Liver (tissue), 7 donors: ENCODE measurements at regions not wholly inside any gene's neighbourhood (a gene's known extent, or its start where the extent isn't known, plus 50 kb on each side); places are given as distances from the start of the nearest gene placed in this dataset.

Source experiments
- DNase-seq: peaks from one replicate; pipeline ENCODE4 v3.0.0-alpha.2; 2017; ENCODE audit warnings: low spot score
- H3K27ac ChIP-seq, 2 donors: one replicate each; pipeline ENCODE4 v1.7.0; 2013; ENCODE audit warnings: inconsistent platforms in 2 of 2, low read length in 2 of 2, control low read depth in 1 of 2, low read depth in 1 of 2, mild to moderate bottlenecking in 1 of 2
- H3K27me3 ChIP-seq, 4 donors: one replicate each; pipeline versions ENCODE4 v1.6.1 to v1.7.0; 2013; ENCODE audit warnings: low read length in 3 of 4, inconsistent platforms in 1 of 4, mild to moderate bottlenecking in 1 of 4, moderate library complexity in 1 of 4; ENCODE audit not compliant: control insufficient read depth in 4 of 4, insufficient read depth in 4 of 4
- H3K36me3 ChIP-seq, 4 donors: one replicate each; pipeline versions ENCODE4 v1.6.1 to v1.7.0; 2013; ENCODE audit warnings: low read length in 3 of 4, mild to moderate bottlenecking in 3 of 4, low read depth in 1 of 4, moderate library complexity in 1 of 4; ENCODE audit not compliant: control insufficient read depth in 4 of 4, insufficient read depth in 3 of 4
- H3K4me1 ChIP-seq, 4 donors: one replicate each; pipeline versions ENCODE4 v1.6.1 to v1.7.0; 2013; ENCODE audit warnings: low read length in 3 of 4, mild to moderate bottlenecking in 3 of 4, moderate library complexity in 1 of 4; ENCODE audit not compliant: control insufficient read depth in 4 of 4, insufficient read depth in 4 of 4
- H3K4me3 ChIP-seq, 3 donors: one replicate each; pipeline versions ENCODE4 v1.6.1 to v1.7.0; 2013; ENCODE audit warnings: low read length in 3 of 3, control low read depth in 1 of 3, low read depth in 1 of 3, mild to moderate bottlenecking in 1 of 3
- H3K9ac ChIP-seq, 2 donors: one replicate each; pipeline ENCODE4 v1.7.0; 2013; ENCODE audit warnings: low read length in 2 of 2, mild to moderate bottlenecking in 2 of 2, moderate library complexity in 2 of 2, control low read depth in 1 of 2, low read depth in 1 of 2
- H3K9me3 ChIP-seq, 4 donors: one replicate each; pipeline versions ENCODE4 v1.6.1 to v1.7.0; 2013; ENCODE audit warnings: low read length in 3 of 4; ENCODE audit not compliant: control insufficient read depth in 4 of 4
- ATF3 ChIP-seq: IDR thresholded peaks from 2 replicates; pipeline ENCODE4 v1.6.1; 2016; ENCODE audit warnings: antibody characterized with exemption
- CTCF ChIP-seq: fragments of 150-350 bp; IDR thresholded peaks from 2 replicates; pipeline ENCODE4 v1.5.1; 2017; ENCODE audit warnings: improper control_type of control experiment, low read depth, low read length; ENCODE audit not compliant: missing input control
- EGR1 ChIP-seq, 2 donors: IDR thresholded peaks; 2 replicates each; pipeline ENCODE4 v1.6.1; 2016 to 2018; ENCODE audit warnings: antibody characterized with exemption in 2 of 2, low read depth in 2 of 2
- FOXA1 ChIP-seq: IDR thresholded peaks from 2 replicates; pipeline ENCODE4 v1.6.1; 2016; ENCODE audit warnings: antibody characterized with exemption
- FOXA2 ChIP-seq: IDR thresholded peaks from 2 replicates; pipeline ENCODE4 v1.6.1; 2016; ENCODE audit warnings: antibody characterized with exemption
- GABPA ChIP-seq, 2 donors: IDR thresholded peaks in 1 of 2; conservative IDR thresholded peaks in 1 of 2; 2 replicates each; pipeline ENCODE4 v1.6.1; 2016; ENCODE audit warnings: antibody characterized with exemption in 2 of 2, mild to moderate bottlenecking in 1 of 2, moderate library complexity in 1 of 2
- HNF4A ChIP-seq, 2 donors: conservative IDR thresholded peaks; 2 replicates each; pipeline ENCODE4 v1.6.1; 2016; ENCODE audit warnings: antibody characterized with exemption in 2 of 2, mild to moderate bottlenecking in 2 of 2
- HNF4G ChIP-seq: IDR thresholded peaks from 2 replicates; pipeline ENCODE4 v1.6.1; 2016; ENCODE audit warnings: antibody characterized with exemption
- JUND ChIP-seq, 2 donors: IDR thresholded peaks; 2 replicates each; pipeline ENCODE4 v1.6.1; 2016; ENCODE audit warnings: antibody characterized with exemption in 2 of 2
- MAX ChIP-seq: IDR thresholded peaks from 2 replicates; pipeline ENCODE4 v1.6.1; 2016; ENCODE audit warnings: antibody characterized with exemption
- NR2F2 ChIP-seq: IDR thresholded peaks from 2 replicates; pipeline ENCODE4 v1.6.1; 2016; ENCODE audit warnings: antibody characterized with exemption
- RAD21 ChIP-seq, 2 donors: IDR thresholded peaks; 2 replicates each; pipeline ENCODE4 v1.6.1; 2016; ENCODE audit warnings: antibody characterized with exemption in 2 of 2, mild to moderate bottlenecking in 2 of 2
- REST ChIP-seq: IDR thresholded peaks from 2 replicates; pipeline ENCODE4 v1.6.1; 2016; ENCODE audit warnings: antibody characterized with exemption, mild to moderate bottlenecking
- RXRA ChIP-seq, 2 donors: IDR thresholded peaks; 2 replicates each; pipeline ENCODE4 v1.6.1; 2017 to 2018; ENCODE audit warnings: antibody characterized with exemption in 2 of 2, mild to moderate bottlenecking in 1 of 2
- SP1 ChIP-seq: IDR thresholded peaks from 2 replicates; pipeline ENCODE4 v1.6.1; 2018; ENCODE audit warnings: antibody characterized with exemption, mild to moderate bottlenecking
- TAF1 ChIP-seq: conservative IDR thresholded peaks from 2 replicates; pipeline ENCODE4 v1.6.1; 2016; ENCODE audit warnings: antibody characterized with exemption, mild to moderate bottlenecking
- YY1 ChIP-seq: IDR thresholded peaks from 2 replicates; pipeline ENCODE4 v1.6.1; 2016; ENCODE audit warnings: antibody characterized with exemption, mild to moderate bottlenecking
- ZBTB33 ChIP-seq: IDR thresholded peaks from 2 replicates; pipeline ENCODE4 v1.6.1; 2016; ENCODE audit warnings: antibody characterized with exemption
- donor health status: healthy.
- donor health status: healthy.
- donor health status: healthy.
- donor health status: healthy.

GRCh38 chr12:92524489-92524888, 178.3 kb upstream of the PLEKHG7 start (continued):
- TF ChIP-seq HNF4G (no peak), EGR1 (IDR thresholded peaks at IDR 0.05; ENCODE audit: low read depth in 2 of 2) (no peak), SP1 (no peak), NR2F2 (no peak), GABPA (IDR thresholded peaks at IDR 0.05 in 1 of 2, conservative IDR thresholded peaks at IDR 0.05 in 1 of 2) (no peak), RAD21 (IDR thresholded peaks at IDR 0.05) (no peak), JUND (IDR thresholded peaks at IDR 0.05) (no peak), MAX (no peak)

- TF ChIP-seq RAD21 (IDR thresholded peaks at IDR 0.05): no peak
- TF ChIP-seq RXRA (IDR thresholded peaks at IDR 0.05): no peak
- TF ChIP-seq JUND (IDR thresholded peaks at IDR 0.05): no peak
- no peak for TF ChIP-seq ATF3
- no peak for TF ChIP-seq TAF1
- TF ChIP-seq EGR1 (IDR thresholded peaks at IDR 0.05; ENCODE audit: low read depth in 2 of 2): no peak
- no peak for TF ChIP-seq GABPA (IDR thresholded peaks at IDR 0.05 in 1 of 2, conservative IDR thresholded peaks at IDR 0.05 in 1 of 2)
- TF ChIP-seq HNF4A (conservative IDR thresholded peaks at IDR 0.05): no peak
- TF ChIP-seq ZBTB33: no peak
- TF ChIP-seq HNF4G: no peak
- no peak for TF ChIP-seq NR2F2
- TF ChIP-seq MAX: no peak
- TF ChIP-seq YY1: no peak
- TF ChIP-seq CTCF: no peak
- no peak for TF ChIP-seq REST
- TF ChIP-seq FOXA2: no peak
- no peak for TF ChIP-seq FOXA1
- Histone ChIP-seq H3K4me3 (no peak overlapping the region), H3K4me1 (no peaks in the 10 kb centered on the region), H3K27ac (no peak overlapping the region), H3K27me3 (no peaks in the 10 kb centered on the region), H3K36me3 (no peaks in the 10 kb centered on the region), H3K9me3 (no peaks in the 10 kb centered on the region), H3K9ac (no peak overlapping the region)
- no peak for DNase-seq
Observed at GRCh38 chr12:92520511-92520910, 182.3 kb upstream of the PLEKHG7 start.
